Duodenal mucosa (tissue), 2 donors: ENCODE measurements at regions not wholly inside any gene's neighbourhood (a gene's known extent, or its start where the extent isn't known, plus 50 kb on each side); places are given as distances from the start of the nearest gene placed in this dataset.

Source experiments
- H3K27ac ChIP-seq: one replicate; pipeline ENCODE4 v1.7.0; 2013; ENCODE audit warnings: low read depth, low read length
- H3K27me3 ChIP-seq, 2 donors: one replicate each; pipeline ENCODE4 v1.7.0; 2013; ENCODE audit warnings: low read length in 2 of 2, control low read depth in 1 of 2; ENCODE audit not compliant: insufficient read depth in 2 of 2, control insufficient read depth in 1 of 2
- H3K36me3 ChIP-seq, 2 donors: one replicate each; pipeline ENCODE4 v1.7.0; 2013; ENCODE audit warnings: low read length in 2 of 2, control low read depth in 1 of 2; ENCODE audit not compliant: insufficient read depth in 2 of 2, control insufficient read depth in 1 of 2
- H3K4me1 ChIP-seq, 2 donors: one replicate each; pipeline ENCODE4 v1.7.0; 2013; ENCODE audit warnings: low read length in 2 of 2, control low read depth in 1 of 2; ENCODE audit not compliant: insufficient read depth in 2 of 2, control insufficient read depth in 1 of 2
- H3K4me3 ChIP-seq, 2 donors: one replicate each; pipeline ENCODE4 v1.7.0; 2013; ENCODE audit warnings: low read length in 2 of 2, low read depth in 1 of 2
- H3K9ac ChIP-seq, 2 donors: one replicate each; pipeline ENCODE4 v1.7.0; 2013; ENCODE audit warnings: low read length in 2 of 2, low read depth in 1 of 2
- H3K9me3 ChIP-seq, 2 donors: one replicate each; pipeline ENCODE4 v1.7.0; 2013; ENCODE audit warnings: low read length in 2 of 2, control low read depth in 1 of 2; ENCODE audit not compliant: control insufficient read depth in 1 of 2

DNA sequence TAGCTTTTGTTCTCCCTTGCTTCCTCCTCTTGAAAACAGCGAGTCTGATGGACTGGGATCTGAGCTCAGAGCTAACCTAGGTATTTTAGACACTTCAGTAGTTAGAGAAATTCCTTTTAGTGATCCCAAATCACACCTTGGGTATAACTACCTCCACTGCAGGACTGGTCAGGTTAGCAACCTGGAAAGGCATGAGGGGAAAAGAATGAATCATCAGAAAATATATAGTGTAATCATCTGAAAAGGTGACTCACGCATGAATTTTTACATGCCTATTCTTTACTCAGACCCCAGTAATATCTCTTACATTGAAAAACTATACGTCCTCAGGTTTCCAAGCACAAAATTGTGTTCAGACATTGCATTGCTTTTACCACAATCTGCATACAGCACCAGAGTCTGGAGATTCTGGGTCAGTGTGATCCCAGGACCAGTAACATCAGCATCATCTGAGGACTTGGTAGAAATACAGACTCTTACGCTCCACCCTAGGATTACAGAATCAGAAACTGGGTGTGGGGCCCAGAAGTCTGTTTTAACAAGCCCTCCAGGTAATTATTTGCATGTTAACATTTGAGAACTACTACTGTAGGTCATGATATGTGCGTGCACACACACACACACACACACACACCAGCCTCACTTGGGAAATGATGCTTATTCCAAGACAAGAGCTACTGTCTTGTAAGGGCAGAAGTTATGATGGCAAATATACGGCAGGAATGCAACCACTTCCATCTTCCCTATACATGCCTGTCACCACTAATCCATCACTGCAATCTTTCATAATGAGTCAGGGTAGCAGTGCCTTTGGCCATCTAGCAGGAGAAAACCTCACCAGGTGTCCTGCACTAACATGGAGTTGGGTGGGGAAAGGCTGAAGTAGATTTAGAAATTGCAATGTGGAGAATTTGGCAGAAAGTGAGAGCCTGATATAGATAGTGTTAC is 271.6 kb upstream of the MAP3K1 start:
- no peak overlapping the region for H3K9ac ChIP-seq
- no peak overlapping the region for H3K27ac ChIP-seq
- no peaks in the 10 kb centered on the region for H3K9me3 ChIP-seq
- no peaks in the 10 kb centered on the region for H3K4me1 ChIP-seq
- no peaks in the 10 kb centered on the region for H3K36me3 ChIP-seq
- no peaks in the 10 kb centered on the region for H3K27me3 ChIP-seq
- H3K4me3 ChIP-seq = no peak overlapping the region

DNA sequence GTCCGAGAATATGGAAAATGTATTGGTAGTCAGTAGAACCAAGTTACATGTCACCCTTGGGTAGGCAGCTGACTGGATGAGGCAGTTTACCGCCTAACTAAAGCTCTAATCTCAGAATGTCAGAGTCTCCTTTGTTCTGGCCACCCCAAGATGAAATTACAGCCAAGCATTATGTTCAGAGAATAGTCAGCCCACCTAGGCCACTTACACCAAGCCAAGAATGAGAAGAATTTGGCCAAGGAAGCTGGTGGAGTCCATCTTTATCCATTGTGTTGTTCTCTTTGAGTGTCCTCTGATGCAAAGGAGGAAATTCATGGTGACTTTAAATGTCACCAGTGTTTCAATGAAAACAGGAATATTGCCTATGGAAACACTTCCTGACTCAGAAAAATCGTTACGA is 275.1 kb upstream of the MAP3K1 start:
- Histone ChIP-seq H3K4me3 (no peak overlapping the region), H3K27ac (no peak overlapping the region), H3K4me1 (no peaks in the 10 kb centered on the region), H3K9me3 (no peaks in the 10 kb centered on the region), H3K27me3 (no peaks in the 10 kb centered on the region), H3K9ac (no peak overlapping the region), H3K36me3 (no peaks in the 10 kb centered on the region)

DNA sequence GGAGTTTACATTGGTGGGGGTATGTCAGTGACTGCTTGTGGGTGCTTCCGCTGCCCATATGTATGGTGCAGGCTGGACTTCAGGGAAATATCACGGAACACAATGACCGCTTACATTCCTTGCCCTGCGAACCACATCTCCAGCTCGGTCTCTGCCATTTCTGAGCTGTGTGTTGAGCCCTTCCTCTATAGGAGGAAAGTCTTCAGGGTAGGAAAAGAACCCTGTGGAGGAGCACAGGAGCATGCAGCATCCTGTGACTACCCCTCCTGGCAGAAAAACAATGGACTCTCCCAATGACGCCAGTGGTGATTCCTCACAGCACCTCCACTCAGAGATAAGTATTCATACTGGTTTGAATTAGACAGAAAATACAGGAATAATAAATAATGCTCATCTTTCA is 276.8 kb upstream of the MAP3K1 start:
- no peak overlapping the region for H3K27ac ChIP-seq
- H3K9me3 ChIP-seq = no peaks in the 10 kb centered on the region
- no peaks in the 10 kb centered on the region for H3K36me3 ChIP-seq
- no peak overlapping the region for H3K9ac ChIP-seq
- H3K4me1 ChIP-seq = peaks cover 8 to 10% of the 10 kb centered on the region in 2 donors
- H3K4me3 ChIP-seq = no peak overlapping the region
- no peaks in the 10 kb centered on the region for H3K27me3 ChIP-seq

DNA sequence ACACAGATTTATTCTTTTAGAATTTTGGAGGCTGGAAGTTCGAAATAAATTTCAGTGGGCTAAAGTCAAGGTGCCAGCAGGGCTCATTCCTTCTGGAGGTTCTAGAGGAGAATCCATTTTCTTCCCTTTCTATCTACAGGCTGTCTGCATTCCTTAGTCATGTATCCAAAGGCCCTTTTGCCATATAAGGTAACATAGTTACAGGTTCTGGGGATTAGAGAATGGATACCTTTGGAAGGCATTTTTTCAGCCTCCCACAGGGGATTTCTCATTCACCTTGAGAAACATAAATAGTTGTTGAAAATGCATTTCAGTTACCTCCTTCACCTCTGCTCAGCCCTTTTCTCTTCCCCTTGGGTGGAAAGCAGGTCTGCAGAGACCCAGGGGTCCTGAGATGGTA is 280.0 kb upstream of the MAP3K1 start:
- Histone ChIP-seq H3K4me3 (no peak overlapping the region), H3K9me3 (no peaks in the 10 kb centered on the region), H3K9ac (no peak overlapping the region), H3K27ac (no peak overlapping the region), H3K27me3 (no peaks in the 10 kb centered on the region), H3K4me1 (peaks cover 8 to 13% of the 10 kb centered on the region in 2 donors), H3K36me3 (no peaks in the 10 kb centered on the region)

DNA sequence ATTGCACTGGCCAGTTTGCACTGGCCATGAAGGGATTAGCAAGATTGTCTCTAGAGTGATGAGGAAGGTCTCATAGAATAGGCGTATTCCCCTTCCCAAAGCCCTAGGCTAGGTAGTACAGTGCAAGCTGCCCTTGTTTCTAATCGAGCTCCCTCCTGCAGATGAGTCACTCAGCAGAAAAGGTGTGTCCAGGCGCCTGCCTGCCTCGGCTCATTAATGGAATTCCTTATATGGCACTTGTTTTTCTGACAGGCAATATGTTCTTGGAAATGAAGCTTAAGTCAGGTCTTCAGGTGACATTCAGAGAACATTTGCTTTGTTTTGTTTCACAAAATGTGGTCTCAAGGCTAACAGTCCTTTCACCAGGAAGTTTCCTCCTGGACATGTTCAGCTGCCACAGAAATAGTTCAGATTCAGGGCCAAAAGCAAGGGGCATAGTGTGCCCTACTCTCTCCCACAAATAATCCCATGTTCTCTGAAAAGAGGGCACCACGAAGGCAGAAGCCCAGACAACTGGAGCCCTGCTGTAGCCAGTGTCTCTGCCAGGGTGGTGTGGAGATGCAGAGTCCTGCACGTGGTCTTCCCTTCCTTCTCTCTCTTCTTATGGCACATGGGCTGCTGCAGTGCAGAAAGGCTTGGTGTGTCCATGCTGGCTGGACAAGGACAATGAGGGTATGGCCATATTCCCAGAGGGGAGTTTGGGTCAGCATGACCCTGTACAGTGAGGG is 281.1 kb upstream of the MAP3K1 start:
- H3K9me3 ChIP-seq = no peaks in the 10 kb centered on the region
- H3K9ac ChIP-seq = peak overlapping the region in 1 of 2 donors; percentile 20
- H3K27ac ChIP-seq = no peak overlapping the region
- no peaks in the 10 kb centered on the region for H3K36me3 ChIP-seq
- no peaks in the 10 kb centered on the region for H3K27me3 ChIP-seq
- peaks cover 11 to 19% of the 10 kb centered on the region in 2 donors for H3K4me1 ChIP-seq
- H3K4me3 ChIP-seq = no peak overlapping the region

DNA sequence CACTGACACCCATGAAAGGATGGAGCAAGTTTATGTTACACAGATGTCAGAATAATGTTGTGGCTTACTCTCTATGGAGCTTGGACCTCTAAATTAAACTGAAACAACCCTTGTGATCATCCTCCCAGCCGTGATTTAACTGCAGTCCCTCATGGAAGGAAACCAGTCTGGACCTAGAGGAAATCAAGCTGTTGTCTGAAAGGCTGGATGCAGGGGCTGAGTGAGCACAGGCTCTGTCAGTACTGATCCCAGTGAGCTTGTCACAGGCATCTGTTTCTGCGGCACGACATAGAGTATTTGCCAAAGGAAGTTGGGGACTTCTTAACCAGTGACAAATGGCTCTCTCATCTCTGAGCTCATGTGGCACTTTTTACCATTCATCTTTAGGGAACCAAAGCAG is 282.9 kb upstream of the MAP3K1 start:
- Histone ChIP-seq H3K36me3 (no peaks in the 10 kb centered on the region), H3K4me1 (peaks cover 11 to 19% of the 10 kb centered on the region in 2 donors), H3K27ac (no peak overlapping the region), H3K4me3 (no peak overlapping the region), H3K9ac (no peak overlapping the region), H3K9me3 (no peaks in the 10 kb centered on the region), H3K27me3 (no peaks in the 10 kb centered on the region)

DNA sequence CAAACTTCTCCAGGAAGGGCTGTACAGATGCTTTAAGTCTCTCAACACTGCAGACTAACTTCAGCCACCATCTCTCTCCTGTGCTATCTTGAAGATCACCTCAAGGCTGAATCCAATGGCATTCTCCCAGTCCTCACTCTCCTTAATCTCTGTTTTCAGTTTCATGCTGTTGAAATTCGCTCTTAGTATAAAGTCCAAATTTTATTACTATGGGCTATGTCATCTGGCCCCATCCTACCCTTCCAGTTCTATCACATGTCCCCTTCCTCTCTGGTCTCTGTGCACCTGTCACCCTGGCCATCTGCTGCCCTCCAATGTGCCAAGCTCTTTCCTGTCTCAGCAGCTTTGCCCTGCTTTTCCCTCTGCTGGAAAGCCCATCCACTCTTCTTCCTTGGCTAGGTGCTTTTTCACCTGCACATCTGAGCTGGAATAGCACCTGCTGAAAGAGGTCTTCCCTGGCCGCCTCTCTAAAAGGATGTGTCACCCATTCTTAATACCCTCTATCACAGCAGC is 284.7 kb upstream of the MAP3K1 start:
- Histone ChIP-seq H3K9ac (no peak overlapping the region), H3K27ac (no peak overlapping the region), H3K4me1 (peaks cover 26 to 30% of the 10 kb centered on the region in 2 donors), H3K4me3 (no peak overlapping the region), H3K36me3 (no peaks in the 10 kb centered on the region), H3K9me3 (no peaks in the 10 kb centered on the region), H3K27me3 (no peaks in the 10 kb centered on the region)

DNA sequence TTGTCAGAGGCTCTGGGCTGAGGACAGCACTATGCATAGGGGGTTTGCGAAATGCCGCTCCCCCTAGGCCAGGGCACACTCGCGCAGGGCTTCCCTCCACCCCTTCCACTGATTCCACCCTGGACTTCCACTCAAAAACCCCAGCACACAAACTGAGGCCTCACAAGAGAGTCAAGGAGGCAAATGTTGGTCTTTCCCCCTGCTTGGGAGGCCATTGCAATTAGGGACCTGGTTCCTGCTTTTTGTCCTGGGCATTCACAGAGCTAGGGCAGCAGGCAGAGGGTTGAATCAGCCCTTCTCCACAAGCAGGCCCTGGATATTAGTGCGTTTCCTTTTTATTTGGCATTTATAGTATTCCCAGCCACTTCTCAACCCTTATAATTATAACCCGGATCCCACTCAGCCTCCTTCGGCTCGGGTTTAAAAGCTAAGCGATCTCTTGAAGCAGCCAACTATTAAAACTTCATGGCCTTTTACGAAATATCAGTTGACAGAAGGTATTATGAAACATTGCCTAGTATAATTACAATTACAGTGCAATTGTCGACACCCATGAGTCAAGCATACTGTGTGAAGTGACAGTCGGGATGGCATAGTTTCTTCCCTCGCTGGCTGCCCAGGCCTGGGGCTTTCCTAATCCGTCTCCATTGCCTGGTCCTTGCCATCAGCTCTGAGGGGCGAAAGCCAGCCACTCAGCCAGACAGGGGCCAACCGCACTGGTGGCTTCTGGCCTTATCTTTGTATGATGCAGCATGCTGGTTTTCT is 285.5 kb upstream of the MAP3K1 start:
- Histone ChIP-seq H3K4me3 (no peak overlapping the region), H3K9ac (no peak overlapping the region), H3K9me3 (no peaks in the 10 kb centered on the region), H3K27me3 (no peaks in the 10 kb centered on the region), H3K36me3 (no peaks in the 10 kb centered on the region), H3K4me1 (peaks cover 28 to 38% of the 10 kb centered on the region in 2 donors), H3K27ac (no peak overlapping the region)

DNA sequence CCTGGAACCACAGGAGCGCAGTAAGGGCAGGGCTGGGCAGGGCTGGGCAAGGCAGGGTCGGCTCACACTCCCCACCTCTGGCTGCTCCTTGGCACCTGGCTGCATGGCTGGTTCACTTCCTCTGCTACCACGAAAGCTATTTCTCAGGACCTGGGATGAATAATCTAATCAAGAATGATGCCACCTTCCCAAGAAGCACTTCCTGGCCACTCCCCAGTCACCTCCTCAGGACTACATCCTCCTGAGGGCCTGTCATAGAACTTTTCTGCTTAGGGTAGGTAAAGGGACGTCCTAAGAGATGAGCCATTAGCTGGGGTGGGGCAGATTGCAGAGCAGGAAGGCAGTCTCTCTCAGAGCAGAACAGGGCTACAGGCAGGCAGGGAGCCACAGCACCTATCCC is 288.2 kb upstream of the MAP3K1 start:
- Histone ChIP-seq H3K4me1 (peaks cover 20 to 28% of the 10 kb centered on the region in 2 donors), H3K36me3 (no peaks in the 10 kb centered on the region), H3K9me3 (no peaks in the 10 kb centered on the region), H3K27me3 (no peaks in the 10 kb centered on the region), H3K9ac (no peak overlapping the region), H3K4me3 (no peak overlapping the region), H3K27ac (no peak overlapping the region)
